Mucosa of stomach (tissue), 1 donor: ENCODE measurements at regions not wholly inside any gene's neighbourhood (a gene's known extent, or its start where the extent isn't known, plus 50 kb on each side); places are given as distances from the start of the nearest gene placed in this dataset.
"Not testable (repeated sequence)": the region's sequence is repeated elsewhere in the genome, so short reads cannot be mapped to it uniquely, and the experiment has no call there.

Experiments
- H3K27me3 ChIP-seq: one replicate; pipeline ENCODE4 v1.7.0; 2013; ENCODE audit warnings: mild to moderate bottlenecking, low read length; ENCODE audit not compliant: control insufficient read depth, insufficient read depth
- H3K36me3 ChIP-seq: one replicate; pipeline ENCODE4 v1.7.0; 2013; ENCODE audit warnings: low read length; ENCODE audit not compliant: control insufficient read depth, insufficient read depth
- H3K4me1 ChIP-seq: one replicate; pipeline ENCODE4 v1.7.0; 2013; ENCODE audit warnings: mild to moderate bottlenecking, low read length; ENCODE audit not compliant: control insufficient read depth, insufficient read depth
- H3K4me3 ChIP-seq: one replicate; pipeline ENCODE4 v1.7.0; 2013; ENCODE audit warnings: low read length
- H3K9ac ChIP-seq: one replicate; pipeline ENCODE4 v1.7.0; 2013; ENCODE audit warnings: mild to moderate bottlenecking, low read length, moderate library complexity
- H3K9me3 ChIP-seq: one replicate; pipeline ENCODE4 v1.7.0; 2013; ENCODE audit warnings: mild to moderate bottlenecking, low read length, moderate library complexity; ENCODE audit not compliant: control insufficient read depth
- donor health status: Pancreatic carcinoma.

GRCh38 chr16:86727632-86728031 is 149.3 kb downstream of the FOXL1 start:
- H3K27me3 ChIP-seq, result peaks cover 40% of the 10 kb centered on the region
- H3K9me3 ChIP-seq, result no peaks in the 10 kb centered on the region
- no peak overlapping the region for H3K9ac ChIP-seq
- H3K36me3 ChIP-seq, result no peaks in the 10 kb centered on the region
- H3K4me3 ChIP-seq, result no peak overlapping the region
- no peaks in the 10 kb centered on the region for H3K4me1 ChIP-seq

GRCh38 chr16:86729686-86730085 is 151.3 kb downstream of the FOXL1 start:
- Histone ChIP-seq H3K4me1 (no peaks in the 10 kb centered on the region), H3K9ac (no peak overlapping the region), H3K9me3 (no peaks in the 10 kb centered on the region), H3K27me3 (peaks cover 55% of the 10 kb centered on the region), H3K36me3 (no peaks in the 10 kb centered on the region), H3K4me3 (no peak overlapping the region)

GRCh38 chr16:86730086-86730485 is 151.7 kb downstream of the FOXL1 start:
- Histone ChIP-seq H3K9me3 (no peaks in the 10 kb centered on the region), H3K4me3 (no peak overlapping the region), H3K4me1 (no peaks in the 10 kb centered on the region), H3K27me3 (peaks cover 58% of the 10 kb centered on the region), H3K36me3 (no peaks in the 10 kb centered on the region), H3K9ac (no peak overlapping the region)

- H3K36me3 ChIP-seq, result no peaks in the 10 kb centered on the region
- H3K27me3 ChIP-seq, result peaks cover 60% of the 10 kb centered on the region
- no peaks in the 10 kb centered on the region for H3K4me1 ChIP-seq
- H3K9ac ChIP-seq, result no peak overlapping the region
- H3K4me3 ChIP-seq, result no peak overlapping the region
- no peaks in the 10 kb centered on the region for H3K9me3 ChIP-seq
These were observed 152.2 kb downstream of the FOXL1 start for GRCh38 chr16:86730597-86730996.

- H3K4me1 ChIP-seq, result no peaks in the 10 kb centered on the region
- H3K4me3 ChIP-seq, result no peak overlapping the region
- H3K36me3 ChIP-seq, result no peaks in the 10 kb centered on the region
- H3K9ac ChIP-seq, result no peak overlapping the region
- peaks cover 55% of the 10 kb centered on the region for H3K27me3 ChIP-seq
- H3K9me3 ChIP-seq, result no peaks in the 10 kb centered on the region
These were observed 154.4 kb downstream of the FOXL1 start for GRCh38 chr16:86732621-86733295.

- no peaks in the 10 kb centered on the region for H3K4me1 ChIP-seq
- H3K27me3 ChIP-seq, result peaks cover 54% of the 10 kb centered on the region
- no peaks in the 10 kb centered on the region for H3K9me3 ChIP-seq
- H3K4me3 ChIP-seq, result no peak overlapping the region
- H3K9ac ChIP-seq, result no peak overlapping the region
- H3K36me3 ChIP-seq, result no peaks in the 10 kb centered on the region
These were observed 155.4 kb downstream of the FOXL1 start for GRCh38 chr16:86733546-86734254.

- H3K9ac ChIP-seq, result no peak overlapping the region
- no peaks in the 10 kb centered on the region for H3K9me3 ChIP-seq
- no peak overlapping the region for H3K4me3 ChIP-seq
- H3K36me3 ChIP-seq, result no peaks in the 10 kb centered on the region
- H3K27me3 ChIP-seq, result peaks cover 46% of the 10 kb centered on the region
- no peaks in the 10 kb centered on the region for H3K4me1 ChIP-seq
These were observed 156.5 kb downstream of the FOXL1 start for GRCh38 chr16:86734543-86735460.

- peaks cover 39% of the 10 kb centered on the region for H3K27me3 ChIP-seq
These were observed 157.4 kb downstream of the FOXL1 start for GRCh38 chr16:86735727-86736126.

GRCh38 chr16:86736502-86736901 is 158.2 kb downstream of the FOXL1 start:
- no peaks in the 10 kb centered on the region for H3K36me3 ChIP-seq
- H3K9me3 ChIP-seq, result no peaks in the 10 kb centered on the region
- H3K27me3 ChIP-seq, result peaks cover 40% of the 10 kb centered on the region
- H3K9ac ChIP-seq, result no peak overlapping the region
- peaks cover 8% of the 10 kb centered on the region for H3K4me1 ChIP-seq
- H3K4me3 ChIP-seq, result no peak overlapping the region

More at GRCh38 chr16:86735727-86736126, 157.4 kb downstream of the FOXL1 start:
- H3K36me3 ChIP-seq, result no peaks in the 10 kb centered on the region
- H3K9ac ChIP-seq, result no peak overlapping the region
- H3K4me3 ChIP-seq, result no peak overlapping the region
- H3K4me1 ChIP-seq, result peaks cover under 1% of the 10 kb centered on the region
- H3K9me3 ChIP-seq, result no peaks in the 10 kb centered on the region

- peaks cover 11% of the 10 kb centered on the region for H3K4me1 ChIP-seq
These were observed 158.7 kb downstream of the FOXL1 start for GRCh38 chr16:86737083-86737482.

GRCh38 chr16:86738322-86738721 is 160.0 kb downstream of the FOXL1 start:
- peaks cover 11% of the 10 kb centered on the region for H3K4me1 ChIP-seq
- H3K36me3 ChIP-seq, H3K9ac ChIP-seq, H3K4me3 ChIP-seq, H3K9me3 ChIP-seq: not testable (repeated sequence)
- H3K27me3 ChIP-seq, result peaks cover 24% of the 10 kb centered on the region

More at GRCh38 chr16:86737083-86737482, 158.7 kb downstream of the FOXL1 start:
- no peak overlapping the region for H3K9ac ChIP-seq
- H3K4me3 ChIP-seq, result no peak overlapping the region
- no peaks in the 10 kb centered on the region for H3K9me3 ChIP-seq
- H3K27me3 ChIP-seq, result peaks cover 36% of the 10 kb centered on the region
- no peaks in the 10 kb centered on the region for H3K36me3 ChIP-seq

- Histone ChIP-seq H3K9ac (no peak overlapping the region), H3K36me3 (no peaks in the 10 kb centered on the region), H3K9me3 (no peaks in the 10 kb centered on the region)
These were observed 160.8 kb downstream of the FOXL1 start for GRCh38 chr16:86739178-86739577.

More at GRCh38 chr16:86739178-86739577, 160.8 kb downstream of the FOXL1 start:
- Histone ChIP-seq H3K4me3 (no peak overlapping the region), H3K4me1 (peaks cover 11% of the 10 kb centered on the region), H3K27me3 (peaks cover 15% of the 10 kb centered on the region)
